GM12864 (cell line): ENCODE measurements at regions not wholly inside any gene's neighbourhood (a gene's known extent, or its start where the extent isn't known, plus 50 kb on each side); places are given as distances from the start of the nearest gene placed in this dataset.
"Not testable (repeated sequence)": the region's sequence is repeated elsewhere in the genome, so short reads cannot be mapped to it uniquely, and the experiment has no call there.

Experiments
- DNase-seq: peaks from one replicate; pipeline ENCODE4 v3.0.0-alpha.2; 2011; ENCODE audit warnings: low read depth
- H3K4me3 ChIP-seq: 2 replicates; pipeline ENCODE4 v1.5.1; 2011; ENCODE audit warnings: mild to moderate bottlenecking, low read depth, low read length, control low read depth
- CTCF ChIP-seq: IDR thresholded peaks from 2 replicates; pipeline ENCODE4 v1.5.1; 2011; ENCODE audit warnings: low read depth, mild to moderate bottlenecking, moderate library complexity, low read length, control low read depth, inconsistent platforms; ENCODE audit errors: missing control alignments

DNA sequence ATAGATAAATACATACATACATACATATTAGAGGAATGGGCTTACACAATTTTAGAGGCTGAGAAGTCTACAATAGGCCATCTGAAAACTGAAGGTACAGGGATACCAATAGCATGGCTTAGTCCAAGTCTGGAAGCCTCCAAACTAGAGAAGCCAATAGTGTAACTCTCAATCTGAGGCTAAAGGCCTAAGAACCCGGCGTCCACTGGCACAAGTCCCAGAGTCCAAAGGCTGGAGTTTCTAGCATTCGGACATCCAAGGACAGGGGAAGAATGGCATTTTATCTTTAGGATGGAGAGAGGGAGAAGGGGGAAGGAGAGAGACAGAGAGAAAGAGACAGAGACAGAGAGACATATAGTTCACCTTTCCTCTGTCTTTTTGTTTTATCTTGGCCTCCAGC is 63.7 kb upstream of the SYT4 start:
- TF ChIP-seq CTCF, result no peak
- DNase-seq, result no peak
- H3K4me3 ChIP-seq, result no peak overlapping the region

GRCh38 chr18:43350176-43350575 is 72.9 kb upstream of the SYT4 start:
- no peak overlapping the region for H3K4me3 ChIP-seq
- DNase-seq, result no peak
- no peak for TF ChIP-seq CTCF

GRCh38 chr18:43364535-43364934 is 87.2 kb upstream of the SYT4 start:
- TF ChIP-seq CTCF, result no peak
- DNase-seq, result no peak
- no peak overlapping the region for H3K4me3 ChIP-seq

GRCh38 chr18:43367895-43368294 is 90.6 kb upstream of the SYT4 start:
- no peak for DNase-seq
- no peak for TF ChIP-seq CTCF
- no peak overlapping the region for H3K4me3 ChIP-seq

DNA sequence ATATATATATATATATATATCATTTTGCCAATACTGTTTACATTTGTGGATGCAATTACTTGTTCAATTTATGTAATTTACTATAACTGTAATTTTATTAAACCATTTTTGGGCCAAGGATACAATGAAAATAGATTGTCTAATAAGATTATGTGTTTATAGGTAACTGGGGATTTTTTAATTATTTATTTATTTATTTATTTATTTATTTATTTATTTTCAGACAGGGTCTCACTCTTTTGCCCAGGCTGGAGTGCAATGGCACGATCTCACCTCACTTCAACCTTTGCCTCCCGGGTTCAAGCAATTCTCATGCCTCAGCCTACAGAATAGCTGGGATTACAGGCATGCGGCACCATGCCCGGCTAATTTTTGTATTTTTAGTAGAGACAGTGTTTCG is 92.0 kb upstream of the SYT4 start:
- H3K4me3 ChIP-seq, DNase-seq: not testable (repeated sequence)

DNA sequence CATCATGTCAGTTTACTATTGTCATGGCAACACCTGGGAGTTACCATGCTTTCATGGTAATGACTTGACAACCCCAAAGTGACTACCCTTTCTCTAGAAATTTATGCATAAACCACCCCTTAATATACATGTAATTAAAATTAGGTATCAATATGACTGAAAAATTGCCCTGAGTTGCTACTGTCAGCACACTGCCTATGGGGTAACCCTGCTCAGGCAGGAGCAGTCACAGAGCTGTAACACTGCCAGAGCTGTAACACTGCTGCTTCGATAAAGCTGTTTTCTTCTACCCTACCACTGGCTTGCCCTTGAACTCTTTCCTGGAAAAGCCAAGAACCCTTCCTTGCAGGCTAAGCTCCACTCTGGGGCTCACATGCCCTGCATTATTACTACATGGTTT is 95.5 kb upstream of the SYT4 start:
- DNase-seq, result no peak
- no peak for TF ChIP-seq CTCF

GRCh38 chr18:43380104-43380672 is 102.9 kb upstream of the SYT4 start:
- no peak overlapping the region for H3K4me3 ChIP-seq
- DNase-seq, result no peak
- TF ChIP-seq CTCF, result no peak

More for the DNA sequence above, 95.5 kb upstream of the SYT4 start:
- H3K4me3 ChIP-seq, result no peak overlapping the region
